Stimulated activated naive B cell treated with anti-CD40 and anti-IgM and Interleukin-4, amounts not matched to agents 10 μg/mL and 1 μg/mL and 100 μg/mL, for 72 hours (primary cell): ENCODE measurements at regions not wholly inside any gene's neighbourhood (a gene's known extent, or its start where the extent isn't known, plus 50 kb on each side); places are given as distances from the start of the nearest gene placed in this dataset.
A peak's percentile ranks its signal among the peaks of the same experiment; 100 is the strongest.

Experiments used
- ATAC-seq, 2 donors: fragments of 150-1000 bp; cut with Tn5 transposase; replicated peaks; 2 replicates each; pipeline ENCODE4 v1.10.0; 2021; ENCODE audit warnings: moderate library complexity in 1 of 2
- DNase-seq: peaks from one replicate; pipeline ENCODE4 v3.0.0; 2021
- H3K27ac Mint-ChIP-seq: one replicate; pipeline ENCODE4 v1.8.0; 2022; ENCODE audit warnings: mild to moderate bottlenecking, mixed read lengths
- H3K27me3 Mint-ChIP-seq, 2 donors: one replicate each; pipeline ENCODE4 v1.8.0; 2022; ENCODE audit warnings: mixed read lengths in 2 of 2
- H3K36me3 Mint-ChIP-seq, 2 donors: one replicate each; pipeline ENCODE4 v1.8.0; 2022; ENCODE audit warnings: mixed read lengths in 2 of 2, mild to moderate bottlenecking in 1 of 2
- H3K4me1 Mint-ChIP-seq, 2 donors: one replicate each; pipeline ENCODE4 v1.8.0; 2022; ENCODE audit warnings: mixed read lengths in 2 of 2, mild to moderate bottlenecking in 1 of 2
- H3K4me3 Mint-ChIP-seq, 2 donors: one replicate each; pipeline ENCODE4 v1.8.0; 2022; ENCODE audit warnings: mild to moderate bottlenecking in 2 of 2, mixed read lengths in 2 of 2, moderate library complexity in 1 of 2
- H3K9me3 Mint-ChIP-seq, 2 donors: one replicate each; pipeline ENCODE4 v1.8.0; 2022; ENCODE audit warnings: mixed read lengths in 2 of 2, mild to moderate bottlenecking in 1 of 2

DNA sequence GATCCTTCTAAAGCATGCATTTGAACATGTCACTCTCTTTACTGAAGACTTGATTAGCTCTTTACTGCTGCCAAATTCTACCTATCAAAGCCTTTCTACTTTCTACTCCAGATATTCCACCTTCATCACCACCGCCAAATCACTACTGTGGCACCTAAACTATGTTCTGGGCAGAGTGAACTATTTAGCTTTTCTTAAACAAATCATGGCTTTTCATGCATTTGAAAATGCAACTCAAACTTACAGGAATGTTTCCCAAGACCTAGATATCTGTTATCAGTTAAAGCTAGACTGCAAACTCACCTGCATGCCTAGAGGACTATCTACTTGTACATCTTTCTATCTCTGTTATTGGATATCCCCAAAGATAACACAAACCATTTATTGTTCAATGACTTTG, 109.3 kb downstream of the MAFB start:
- Mint-ChIP-seq H3K27me3 (no peaks in the 10 kb centered on the region), H3K4me1 (no peaks in the 10 kb centered on the region), H3K9me3 (no peaks in the 10 kb centered on the region), H3K36me3 (no peaks in the 10 kb centered on the region), H3K4me3 (no peak overlapping the region), H3K27ac (no peak overlapping the region)
- ATAC-seq (no peak), DNase-seq (no peak)

DNA sequence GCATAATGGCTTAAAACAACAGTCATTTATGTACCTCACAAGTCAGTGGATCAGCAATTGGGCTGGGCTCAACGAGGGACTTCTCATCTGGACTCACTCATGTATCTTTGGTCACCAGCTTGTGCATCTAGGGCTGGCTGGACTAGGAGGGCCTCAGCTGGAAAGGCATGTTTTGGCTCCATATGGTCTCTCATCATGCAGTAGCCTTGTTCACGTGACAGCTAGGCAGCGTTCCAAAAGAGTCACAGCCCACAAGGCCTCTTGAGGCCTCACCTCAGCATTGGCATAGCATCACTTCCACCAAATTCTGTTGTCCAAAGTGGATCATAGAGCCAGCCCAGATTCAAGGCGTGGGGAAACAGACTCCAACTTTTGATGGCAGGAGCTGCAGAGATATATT, 110.1 kb downstream of the MAFB start:
- Mint-ChIP-seq H3K27me3 (no peaks in the 10 kb centered on the region), H3K27ac (no peak overlapping the region), H3K4me3 (no peak overlapping the region), H3K36me3 (no peaks in the 10 kb centered on the region), H3K4me1 (no peaks in the 10 kb centered on the region), H3K9me3 (no peaks in the 10 kb centered on the region)
- DNase-seq (no peak), ATAC-seq (no peak)

DNA sequence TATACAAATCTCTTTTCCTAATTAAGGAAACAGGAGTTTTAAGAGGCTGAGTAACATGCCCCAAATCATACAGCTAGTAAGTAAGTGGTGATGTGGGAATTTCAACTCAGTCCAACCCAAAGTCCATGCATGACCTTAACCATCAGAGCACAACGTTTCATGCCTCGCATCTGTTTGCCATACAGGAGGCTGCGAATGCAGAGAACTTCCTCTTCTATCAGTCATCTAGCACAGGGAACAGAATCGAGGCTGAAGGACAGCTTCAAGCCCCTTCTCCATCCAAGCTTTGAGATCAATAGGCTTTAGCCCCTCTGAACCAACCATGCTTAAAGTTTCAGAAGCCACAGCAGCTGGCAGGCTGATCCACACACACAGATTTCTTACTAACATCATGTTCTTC, 113.2 kb downstream of the MAFB start:
- H3K4me3 Mint-ChIP-seq = no peak overlapping the region
- H3K27me3 Mint-ChIP-seq = no peaks in the 10 kb centered on the region
- DNase-seq (no peak), ATAC-seq (no peak)
- no peaks in the 10 kb centered on the region for H3K36me3 Mint-ChIP-seq
- H3K4me1 Mint-ChIP-seq = no peaks in the 10 kb centered on the region
- H3K9me3 Mint-ChIP-seq = no peaks in the 10 kb centered on the region
- no peak overlapping the region for H3K27ac Mint-ChIP-seq

DNA sequence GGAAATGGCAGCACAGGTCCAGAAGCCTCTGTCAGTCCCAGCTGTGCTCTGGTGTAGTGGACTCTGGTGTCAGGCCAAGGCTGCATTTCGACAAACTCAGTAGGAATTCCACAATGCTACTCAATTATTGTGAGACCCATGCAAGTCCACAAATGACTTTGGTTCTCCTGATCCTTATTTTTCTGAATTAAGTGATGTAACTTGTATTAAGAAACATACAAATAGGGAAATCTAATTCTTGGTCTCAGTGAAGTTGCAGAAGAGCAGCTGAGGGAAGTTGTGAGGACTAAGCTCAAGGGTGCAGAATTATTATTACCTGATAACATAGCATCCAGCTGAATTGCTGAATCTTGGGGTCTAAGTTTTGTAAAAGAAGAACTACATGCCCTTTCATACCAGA, 116.8 kb downstream of the MAFB start:
- H3K27ac Mint-ChIP-seq = no peak overlapping the region
- ATAC-seq (no peak), DNase-seq (no peak)

DNA sequence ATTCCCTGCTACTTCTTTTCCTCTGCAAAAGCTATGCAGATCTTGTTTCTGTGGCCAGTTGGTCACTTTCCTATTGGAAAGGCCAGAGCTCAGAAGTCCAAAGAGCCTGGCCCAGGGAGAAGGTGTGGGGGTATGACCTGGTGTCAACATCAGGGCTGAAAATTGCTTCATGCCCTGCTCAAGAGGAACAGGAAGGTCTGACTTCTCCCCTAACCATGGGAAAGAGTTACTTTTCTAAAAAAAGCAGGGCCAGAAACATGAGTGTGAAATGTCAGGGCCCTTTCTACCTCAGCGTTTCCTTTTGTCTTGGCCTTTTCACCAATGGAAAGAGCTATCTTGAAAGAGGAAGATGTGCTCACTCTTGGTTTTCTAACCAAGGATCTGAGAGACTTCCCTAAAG, 117.4 kb downstream of the MAFB start:
- no peak overlapping the region for H3K27ac Mint-ChIP-seq
- no peaks in the 10 kb centered on the region for H3K36me3 Mint-ChIP-seq
- peaks cover 0 to 2% of the 10 kb centered on the region in 2 donors for H3K9me3 Mint-ChIP-seq
- no peak for DNase-seq
- H3K4me1 Mint-ChIP-seq = no peaks in the 10 kb centered on the region
- no peak overlapping the region for H3K4me3 Mint-ChIP-seq
- no peak for ATAC-seq
- no peaks in the 10 kb centered on the region for H3K27me3 Mint-ChIP-seq

More for the DNA sequence above, 116.8 kb downstream of the MAFB start:
- Mint-ChIP-seq H3K36me3 (no peaks in the 10 kb centered on the region), H3K27me3 (no peaks in the 10 kb centered on the region), H3K4me3 (no peak overlapping the region), H3K9me3 (peaks cover 0 to 2% of the 10 kb centered on the region in 2 donors), H3K4me1 (no peaks in the 10 kb centered on the region)

DNA sequence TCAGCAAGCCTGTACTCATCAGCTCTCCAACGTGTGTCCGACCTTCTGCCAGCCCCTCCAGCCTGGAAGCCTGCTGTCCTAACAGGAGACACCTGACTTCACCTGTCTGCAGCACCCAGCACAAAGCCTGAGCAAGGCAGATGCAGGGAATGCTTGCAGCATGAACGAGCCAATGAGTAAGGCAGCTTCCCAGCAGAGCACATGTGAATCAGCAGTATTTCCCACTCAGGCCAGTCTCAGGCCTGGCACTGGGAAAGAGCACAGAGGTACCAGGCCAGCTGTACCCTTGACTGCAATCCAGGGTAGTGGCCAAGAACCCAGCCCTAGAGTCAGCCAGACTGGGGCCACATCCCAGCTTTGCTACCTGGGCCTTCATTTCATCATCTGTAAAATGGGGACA, 120.8 kb downstream of the MAFB start:
- Mint-ChIP-seq H3K27ac (no peak overlapping the region), H3K27me3 (peaks cover 0 to 7% of the 10 kb centered on the region in 2 donors), H3K9me3 (peaks cover 0 to 2% of the 10 kb centered on the region in 2 donors), H3K4me3 (no peak overlapping the region), H3K36me3 (no peaks in the 10 kb centered on the region), H3K4me1 (no peaks in the 10 kb centered on the region)
- DNase-seq = no peak
- no peak for ATAC-seq

DNA sequence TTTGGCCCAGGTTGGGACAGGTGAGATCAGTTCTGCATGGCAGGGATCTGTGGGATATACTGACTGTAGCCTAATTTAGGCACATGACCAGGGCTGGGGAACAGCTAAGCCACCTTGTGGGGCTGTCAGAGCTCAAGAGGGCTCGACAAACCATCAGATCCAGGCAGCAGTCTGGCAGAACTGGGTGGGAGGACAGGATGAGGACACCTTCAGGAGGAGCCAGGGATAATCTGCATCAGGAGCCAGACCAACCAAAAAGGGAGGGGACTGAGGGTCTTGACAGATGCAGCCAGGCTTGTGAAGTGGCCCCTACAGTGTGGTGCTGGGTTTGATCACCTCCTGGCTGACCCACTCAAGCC, 123.4 kb downstream of the MAFB start:
- Mint-ChIP-seq H3K36me3 (no peaks in the 10 kb centered on the region), H3K9me3 (peaks cover 0 to 2% of the 10 kb centered on the region in 2 donors), H3K4me1 (no peaks in the 10 kb centered on the region), H3K27me3 (peaks cover 7% of the 10 kb centered on the region in 2 donors), H3K4me3 (no peak overlapping the region), H3K27ac (no peak overlapping the region)
- DNase-seq (no peak), ATAC-seq (no peak)

DNA sequence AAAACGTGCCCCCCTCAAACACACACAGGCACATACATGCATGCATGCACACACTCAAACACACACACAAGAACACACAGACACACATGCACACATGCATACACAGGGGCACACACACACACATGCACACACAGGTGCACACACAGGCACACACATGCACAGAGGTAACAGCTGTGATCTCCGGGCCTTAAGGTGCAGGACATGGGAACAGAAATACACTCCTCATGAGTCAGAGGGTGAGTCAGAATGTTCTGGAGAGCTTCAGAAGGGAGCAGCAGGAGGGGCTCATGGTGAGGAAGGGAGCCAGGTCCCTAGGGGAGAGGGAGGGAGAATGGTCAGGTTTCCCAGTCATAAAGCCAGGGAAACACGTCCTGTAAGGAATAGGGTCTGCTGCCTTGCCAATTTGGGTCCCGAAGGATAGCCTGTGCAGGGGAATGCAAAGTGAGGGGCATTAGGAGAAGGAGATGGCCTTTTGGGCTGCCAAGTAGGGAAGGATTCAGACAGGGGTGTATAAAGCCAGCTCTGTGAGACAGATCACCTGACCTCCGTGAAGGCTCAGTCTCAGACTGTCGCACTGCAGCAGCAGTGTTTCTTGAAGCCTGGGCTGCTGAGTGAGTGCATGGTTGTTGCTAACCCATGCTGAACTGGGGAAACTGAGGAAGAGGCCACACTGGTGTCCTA, 123.9 kb downstream of the MAFB start:
- Mint-ChIP-seq H3K4me1 (no peaks in the 10 kb centered on the region), H3K27me3 (peaks cover 7% of the 10 kb centered on the region in 2 donors), H3K4me3 (no peak overlapping the region), H3K36me3 (no peaks in the 10 kb centered on the region), H3K27ac (no peak overlapping the region), H3K9me3 (peaks cover 0 to 2% of the 10 kb centered on the region in 2 donors)
- no peak for ATAC-seq
- DNase-seq = no peak

DNA sequence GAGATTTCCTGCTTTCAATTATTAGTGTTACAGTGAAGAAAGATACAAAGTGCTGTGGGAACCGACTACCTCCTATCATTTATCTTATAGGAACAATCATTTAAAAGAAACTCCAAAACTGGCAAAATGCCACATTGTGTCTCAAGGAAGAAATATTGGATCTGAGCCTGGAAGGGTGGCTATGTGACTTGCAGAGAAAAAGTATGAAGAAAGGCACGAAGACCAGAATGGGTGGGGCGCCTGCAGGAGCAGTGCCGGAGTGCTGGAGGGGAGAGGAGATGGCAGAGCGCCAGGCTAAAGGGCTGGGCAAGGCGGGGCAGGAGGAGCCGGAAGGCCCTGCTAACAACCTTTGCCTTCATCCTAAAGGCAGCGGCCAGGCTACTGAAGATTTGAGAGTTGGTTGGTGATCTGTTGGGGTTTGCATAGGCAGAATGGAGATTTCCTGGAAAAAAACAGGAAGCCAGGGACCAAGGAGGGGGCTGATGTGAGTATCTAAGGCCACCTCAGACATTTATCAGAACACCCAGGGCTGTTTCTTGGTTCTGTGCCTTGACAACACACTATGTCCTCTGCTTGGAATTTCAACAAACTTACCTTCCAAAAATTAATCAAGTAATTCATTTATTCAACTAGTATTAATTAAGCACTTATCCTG, 125.6 kb downstream of the MAFB start:
- no peak for ATAC-seq
- Mint-ChIP-seq H3K4me1 (no peaks in the 10 kb centered on the region), H3K9me3 (no peaks in the 10 kb centered on the region), H3K27ac (no peak overlapping the region), H3K36me3 (no peaks in the 10 kb centered on the region), H3K4me3 (no peak overlapping the region), H3K27me3 (peaks cover 7% of the 10 kb centered on the region in 2 donors)
- no peak for DNase-seq

DNA sequence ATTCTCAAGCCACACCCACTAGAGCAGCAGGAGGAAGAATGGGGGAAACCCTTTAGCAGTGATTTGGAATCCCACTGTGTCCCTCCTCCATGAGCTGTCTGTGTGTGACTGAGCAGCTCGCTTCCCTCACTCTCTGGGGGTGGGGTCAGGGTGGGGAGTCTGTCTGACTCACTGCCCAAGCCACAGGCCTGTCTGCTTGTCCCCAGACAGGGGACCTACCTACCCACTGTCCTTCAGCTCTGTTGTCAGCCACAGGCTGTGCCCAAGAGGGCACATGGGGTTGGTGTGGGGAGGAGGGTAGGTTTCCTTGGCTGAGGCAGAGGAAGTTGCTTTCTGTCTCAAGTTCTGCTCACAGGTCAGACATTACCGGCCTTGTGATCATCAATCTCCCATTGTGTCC, 127.0 kb downstream of the MAFB start:
- Mint-ChIP-seq H3K27ac (no peak overlapping the region), H3K27me3 (peaks cover 7% of the 10 kb centered on the region in 2 donors), H3K4me1 (no peaks in the 10 kb centered on the region), H3K36me3 (no peaks in the 10 kb centered on the region), H3K9me3 (no peaks in the 10 kb centered on the region), H3K4me3 (no peak overlapping the region)
- ATAC-seq = no peak
- DNase-seq = no peak

DNA sequence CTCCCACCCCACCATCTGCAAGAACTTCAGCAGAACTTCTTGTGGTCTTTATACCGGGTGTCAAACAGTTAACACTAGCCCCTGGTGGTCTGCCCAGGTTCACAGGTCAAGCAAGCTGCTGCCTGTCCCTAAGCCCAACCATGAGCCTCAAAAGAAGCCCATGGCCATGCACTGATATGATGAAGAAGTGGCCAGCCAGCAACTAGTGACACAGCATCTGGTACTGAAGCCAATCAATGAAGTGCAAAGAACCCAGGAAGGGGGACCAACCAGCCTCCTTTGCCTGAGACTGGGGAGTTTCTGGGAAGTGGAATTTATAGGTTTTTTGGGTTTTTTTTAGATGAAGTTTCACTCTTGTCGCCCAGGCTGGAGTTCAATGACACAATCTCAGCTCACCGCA, 127.8 kb downstream of the MAFB start:
- Mint-ChIP-seq H3K36me3 (no peaks in the 10 kb centered on the region), H3K27ac (no peak overlapping the region), H3K4me3 (no peak overlapping the region), H3K4me1 (no peaks in the 10 kb centered on the region), H3K27me3 (peaks cover 7% of the 10 kb centered on the region in 2 donors), H3K9me3 (no peaks in the 10 kb centered on the region)
- no peak for DNase-seq
- ATAC-seq = no peak

DNA sequence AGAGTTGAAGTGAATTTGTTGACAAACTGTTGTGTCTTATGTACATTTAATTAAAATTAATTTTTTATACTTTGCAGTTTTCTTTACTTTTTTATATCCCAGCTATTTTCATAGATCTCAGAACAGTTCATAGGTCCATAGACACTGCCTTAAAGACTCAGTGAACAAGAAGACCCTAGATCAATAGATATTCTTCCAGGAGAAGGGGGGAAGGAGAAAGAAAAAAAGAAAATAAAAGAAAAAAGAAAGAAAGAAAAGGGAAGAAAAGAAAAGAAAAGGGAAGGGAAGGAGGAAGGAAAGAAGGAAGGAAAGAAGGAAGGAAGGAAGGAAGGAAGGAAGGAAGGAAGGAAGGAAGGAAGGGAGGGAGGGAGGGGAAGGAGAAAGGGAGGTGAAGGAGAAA, 130.8 kb downstream of the MAFB start:
- no peak overlapping the region for H3K4me3 Mint-ChIP-seq
- DNase-seq = no peak
- H3K9me3 Mint-ChIP-seq = peaks cover 8% of the 10 kb centered on the region in 2 donors
- peaks cover 0 to 7% of the 10 kb centered on the region in 2 donors for H3K27me3 Mint-ChIP-seq
- H3K4me1 Mint-ChIP-seq = no peaks in the 10 kb centered on the region
- H3K36me3 Mint-ChIP-seq = no peaks in the 10 kb centered on the region
- peak overlapping the region; percentile 14 for H3K27ac Mint-ChIP-seq
- no peak for ATAC-seq

DNA sequence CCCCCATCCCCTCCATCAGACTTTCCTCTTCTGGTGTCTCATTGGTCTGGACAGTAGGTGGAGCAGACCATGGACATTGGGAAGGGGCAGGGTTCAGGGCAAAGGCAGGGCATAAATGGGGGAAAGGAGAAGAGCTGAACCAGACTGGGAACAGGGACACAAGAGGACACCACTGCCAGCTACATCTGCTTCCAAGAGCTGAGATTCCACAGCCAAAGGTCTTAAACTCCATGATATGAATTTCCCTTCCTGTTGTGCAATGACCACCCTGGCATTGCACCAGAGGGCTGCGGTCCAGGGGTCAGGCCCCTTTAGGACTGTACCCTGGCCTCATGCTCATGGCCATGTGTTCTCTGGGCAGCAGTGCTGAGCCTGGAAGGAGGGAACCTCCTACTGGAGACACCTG, 137.9 kb downstream of the MAFB start:
- Mint-ChIP-seq H3K36me3 (no peaks in the 10 kb centered on the region), H3K4me1 (no peaks in the 10 kb centered on the region), H3K9me3 (peaks cover 8% of the 10 kb centered on the region in 2 donors), H3K4me3 (no peak overlapping the region), H3K27ac (no peak overlapping the region), H3K27me3 (peaks cover 12 to 14% of the 10 kb centered on the region in 2 donors)
- DNase-seq (no peak), ATAC-seq (no peak)

DNA sequence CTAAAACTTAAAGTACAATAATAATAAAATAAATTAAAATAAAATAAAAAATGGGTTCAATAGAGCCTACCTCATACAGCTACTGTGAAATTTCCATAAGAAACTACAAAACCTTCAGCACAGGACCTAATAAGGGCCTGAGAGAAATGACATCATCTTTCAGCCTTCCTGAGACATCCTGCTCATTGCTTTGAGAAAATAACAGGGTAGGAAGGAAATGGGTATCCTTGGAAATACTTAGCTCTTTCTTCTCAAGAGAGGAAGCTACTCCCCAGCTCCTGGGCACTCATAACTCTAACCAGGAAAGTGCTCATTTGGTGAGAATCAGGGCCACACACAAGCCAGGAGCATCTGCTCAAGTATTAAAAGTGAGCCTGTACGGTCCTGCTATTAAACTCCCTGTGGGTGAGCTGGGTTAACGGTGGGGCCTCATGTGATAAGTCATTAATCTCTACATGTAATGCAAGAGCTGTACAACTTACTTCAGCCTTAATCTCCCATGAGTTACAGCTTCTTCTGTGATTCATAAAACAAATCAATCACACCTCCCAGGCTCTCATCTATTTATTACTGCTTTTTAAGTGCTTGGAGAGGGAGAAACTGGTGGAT, 141.4 kb downstream of the MAFB start:
- DNase-seq = no peak
- peaks cover 12 to 17% of the 10 kb centered on the region in 2 donors for H3K27me3 Mint-ChIP-seq
- no peaks in the 10 kb centered on the region for H3K36me3 Mint-ChIP-seq
- peaks cover 0 to 1% of the 10 kb centered on the region in 2 donors for H3K9me3 Mint-ChIP-seq
- ATAC-seq = no peak
- no peak overlapping the region for H3K27ac Mint-ChIP-seq
- H3K4me3 Mint-ChIP-seq = no peak overlapping the region
- no peaks in the 10 kb centered on the region for H3K4me1 Mint-ChIP-seq

DNA sequence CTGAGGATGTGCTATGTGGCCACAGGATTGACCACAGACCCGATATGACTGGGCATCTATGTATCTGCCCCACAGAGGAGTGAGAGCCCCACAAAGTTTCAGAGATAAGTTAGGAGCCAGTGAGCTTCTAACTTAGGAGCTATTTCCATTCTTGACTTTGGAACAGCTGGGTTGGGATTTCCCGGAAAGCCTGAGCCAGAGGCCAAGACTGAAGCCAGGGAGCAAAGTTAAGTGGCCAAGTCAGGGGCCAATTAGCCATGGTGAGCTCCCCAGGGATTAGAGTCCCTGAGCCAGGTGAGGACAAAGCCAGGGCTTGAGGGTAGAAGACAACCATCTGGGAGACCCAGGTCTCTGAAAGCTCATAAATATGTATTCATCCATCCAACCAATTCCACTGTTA, 143.6 kb downstream of the MAFB start:
- Mint-ChIP-seq H3K9me3 (peaks cover 0 to 1% of the 10 kb centered on the region in 2 donors), H3K27me3 (peaks cover 0 to 15% of the 10 kb centered on the region in 2 donors), H3K4me3 (no peak overlapping the region), H3K27ac (no peak overlapping the region), H3K4me1 (no peaks in the 10 kb centered on the region), H3K36me3 (no peaks in the 10 kb centered on the region)
- ATAC-seq (no peak), DNase-seq (no peak)
